Activated CD8-positive, alpha-beta memory T cell treated with anti-CD3 and anti-CD28 coated beads for 1 hour (primary cell): ENCODE measurements at regions not wholly inside any gene's neighbourhood (a gene's known extent, or its start where the extent isn't known, plus 50 kb on each side); places are given as distances from the start of the nearest gene placed in this dataset.
"Not testable (repeated sequence)": the region's sequence is repeated elsewhere in the genome, so short reads cannot be mapped to it uniquely, and the experiment has no call there.

Experiments
- DNase-seq, 2 donors: peaks; one replicate each; pipeline ENCODE4 v3.0.0-alpha.2; 2020; ENCODE audit warnings: low read depth in 1 of 2; ENCODE audit errors: extremely low read depth in 1 of 2

DNA sequence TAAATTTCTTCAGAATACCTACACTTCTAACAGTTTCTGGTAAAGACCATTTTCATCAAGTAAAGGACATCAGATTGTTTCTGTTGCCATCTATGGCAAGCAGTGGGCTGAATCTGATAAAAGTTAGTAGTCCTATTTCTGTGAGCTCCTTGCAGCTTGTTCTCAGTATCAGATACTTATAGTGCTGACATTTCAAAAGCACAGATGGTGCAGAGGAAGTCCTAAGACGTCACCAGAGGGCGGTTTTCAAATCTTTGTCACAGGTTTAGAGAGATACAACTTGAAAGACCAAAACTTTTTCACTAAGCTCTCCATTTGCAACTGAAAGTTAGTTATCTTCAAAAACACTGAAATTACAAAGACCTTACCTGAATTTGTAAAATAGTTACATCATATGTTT lies 719.8 kb downstream of the SLITRK1 start:
- no peak for DNase-seq

DNA sequence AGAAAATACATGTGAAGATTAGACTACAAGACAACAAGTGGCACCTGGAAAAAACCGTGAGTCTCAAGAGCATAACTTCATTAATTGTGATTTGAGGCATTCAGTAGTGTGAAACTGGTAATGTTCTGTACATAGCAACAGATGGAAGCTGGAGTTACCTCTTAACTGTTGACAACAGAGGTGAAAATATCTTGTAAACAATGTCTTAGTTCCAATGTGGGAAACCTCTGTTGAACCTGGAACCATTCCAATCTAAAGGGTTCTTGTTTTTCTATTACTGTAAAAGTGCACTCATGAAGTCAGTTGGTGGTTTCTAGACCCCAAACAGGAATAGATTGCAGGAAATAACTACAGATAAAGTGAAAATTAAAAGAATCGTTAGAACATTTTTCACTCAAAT lies 728.4 kb downstream of the SLITRK1 start:
- no peak for DNase-seq

DNA sequence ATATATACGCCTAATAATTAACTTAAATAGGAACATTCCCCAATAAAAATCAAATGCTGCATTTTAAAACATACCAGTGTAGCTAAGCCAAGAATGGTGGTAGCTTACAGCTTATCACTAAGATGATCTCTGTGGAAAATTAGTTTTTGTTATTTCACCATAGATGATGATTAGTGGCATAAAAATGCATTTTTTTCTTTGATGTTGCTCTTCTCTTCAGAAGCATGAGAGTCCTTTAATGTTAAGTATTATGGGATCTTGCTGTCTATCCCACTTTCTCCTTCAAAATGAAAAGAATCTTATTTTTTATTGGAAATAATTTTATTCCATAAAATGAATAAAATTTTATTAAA lies 731.0 kb downstream of the SLITRK1 start:
- no peak for DNase-seq

DNA sequence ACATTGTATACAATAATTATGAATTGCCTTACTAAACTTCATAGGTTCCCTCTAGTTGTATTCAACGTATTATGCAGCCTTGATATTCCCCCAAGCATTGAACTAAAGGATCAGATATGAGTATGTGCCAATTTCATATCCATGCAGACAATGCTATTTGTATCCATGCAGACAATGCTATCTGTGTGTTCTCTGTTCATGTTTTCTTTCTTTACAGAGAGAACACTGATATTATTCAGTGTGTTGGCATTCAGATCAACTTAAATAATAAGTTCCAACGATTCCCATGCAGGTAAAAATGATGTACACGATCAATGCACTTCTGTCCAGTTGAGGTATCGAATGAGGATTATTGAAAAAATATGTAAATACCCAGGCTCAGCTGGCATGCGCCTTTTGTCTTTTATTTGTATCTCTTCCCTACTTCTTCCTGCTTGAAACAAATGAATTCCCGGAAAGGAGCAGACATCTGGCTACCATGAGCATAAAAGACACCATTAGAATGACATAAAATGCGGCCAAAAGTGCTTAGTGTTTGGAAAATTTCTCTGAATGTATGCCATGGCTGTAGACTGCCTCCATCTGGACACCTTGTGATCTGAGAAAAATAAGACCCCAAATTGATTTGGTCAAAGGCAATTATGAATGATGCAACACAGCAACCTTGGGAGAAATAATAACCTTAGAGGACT lies 731.5 kb downstream of the SLITRK1 start:
- DNase-seq = no peak

DNA sequence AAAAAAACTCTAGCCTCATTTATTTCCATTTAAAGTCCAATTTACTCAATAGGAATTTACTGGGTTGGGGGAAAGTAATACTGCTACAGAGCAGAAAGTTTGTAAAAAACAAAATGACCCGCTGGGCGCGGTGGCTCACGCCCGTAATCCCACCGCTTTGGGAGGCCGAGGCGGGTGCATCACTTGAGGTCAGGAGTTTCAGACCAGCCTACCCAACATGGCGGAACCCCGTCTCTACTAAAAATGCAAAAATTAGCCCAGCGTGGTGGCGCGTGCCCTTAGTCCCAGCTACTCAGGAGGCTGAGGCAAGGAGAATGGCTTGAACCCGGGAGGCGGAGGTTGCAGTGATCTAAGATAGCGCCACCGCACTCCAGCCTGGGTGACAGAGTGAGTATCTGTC lies 745.6 kb downstream of the SLITRK1 start:
- DNase-seq = no peak

DNA sequence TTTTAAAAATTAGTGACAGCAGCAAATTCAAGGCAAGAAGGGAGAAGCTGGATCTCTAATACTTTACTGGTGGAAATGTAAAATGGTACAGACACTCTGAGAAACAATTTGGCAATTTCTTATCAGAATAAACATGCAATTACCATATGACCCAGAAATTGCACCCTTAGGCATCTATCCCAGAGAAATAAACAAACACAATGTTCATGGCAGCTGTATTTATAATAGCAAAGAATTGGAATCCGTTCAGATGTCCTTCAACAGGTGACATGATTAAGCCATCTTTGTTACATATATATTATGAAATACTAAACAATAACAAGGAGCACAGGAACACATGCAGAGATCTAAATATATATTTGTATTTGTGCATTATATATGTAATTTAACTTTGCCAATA lies 756.5 kb downstream of the SLITRK1 start:
- no peak for DNase-seq

DNA sequence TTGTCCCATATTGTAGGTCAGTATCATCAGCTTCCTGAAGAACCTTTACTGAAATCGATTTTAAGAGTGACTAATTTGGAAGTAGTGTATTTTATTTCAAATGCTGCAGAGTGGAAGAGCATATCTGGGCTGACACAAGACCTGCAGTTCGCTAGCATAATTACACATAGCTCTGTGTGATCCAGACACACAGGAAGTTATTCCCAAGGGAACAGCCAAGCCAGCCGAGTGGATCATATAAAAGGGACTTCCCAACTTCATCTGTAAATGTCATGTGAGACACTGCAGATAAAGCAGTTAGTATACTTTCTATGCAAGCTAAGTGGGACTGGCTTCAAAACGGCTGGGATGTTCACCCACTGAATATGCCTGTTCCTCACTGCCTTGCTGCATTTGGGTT lies 760.4 kb downstream of the SLITRK1 start:
- DNase-seq = no peak

DNA sequence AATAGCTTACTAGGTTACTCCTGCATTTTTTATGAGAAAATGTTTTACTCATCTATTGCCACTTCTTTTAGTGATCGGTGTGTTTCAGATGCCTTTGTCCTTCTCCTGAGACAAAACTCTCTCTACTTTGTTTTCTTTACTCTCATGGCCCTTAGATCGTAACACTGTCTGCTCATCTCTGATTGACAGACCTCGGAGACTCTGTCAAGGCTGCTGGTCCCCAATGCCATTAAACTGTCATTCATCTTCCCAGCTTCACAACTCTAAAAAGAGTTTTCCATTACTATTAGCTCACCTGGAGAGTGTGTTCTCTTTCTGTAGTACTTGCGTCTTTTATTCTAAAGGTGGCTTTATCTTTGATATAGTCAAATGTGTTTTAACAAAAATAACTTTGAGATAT lies 765.2 kb downstream of the SLITRK1 start:
- no peak for DNase-seq

DNA sequence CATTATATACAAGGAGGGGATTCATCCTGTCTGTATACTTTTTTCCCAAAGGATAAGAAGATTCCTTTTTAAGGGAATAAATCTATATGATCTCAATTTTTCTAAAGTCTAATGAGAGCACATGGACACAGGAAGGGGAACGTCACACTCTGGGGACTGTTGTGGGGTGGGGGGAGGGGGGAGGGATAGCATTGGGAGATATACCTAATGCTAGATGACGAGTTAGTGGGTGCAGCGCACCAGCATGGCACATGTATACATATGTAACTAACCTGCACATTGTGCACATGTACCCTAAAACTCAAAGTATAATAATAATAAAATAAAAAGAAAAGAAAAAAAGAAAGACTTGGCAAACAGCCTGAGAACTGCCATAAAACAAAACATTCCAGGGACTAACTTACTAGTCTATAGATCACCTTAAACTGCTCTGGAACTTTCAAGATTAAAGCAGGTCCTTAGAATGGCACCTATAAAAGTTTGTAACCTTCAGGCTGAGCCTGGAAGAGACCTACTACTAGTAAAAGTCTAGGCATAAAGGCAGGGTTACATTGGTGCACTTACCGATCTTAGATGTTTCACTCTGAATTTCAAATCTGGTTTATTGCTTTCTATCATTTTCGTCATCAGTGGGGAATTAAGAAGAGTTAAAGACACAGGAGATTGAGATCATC lies 780.6 kb downstream of the SLITRK1 start:
- DNase-seq = not testable (repeated sequence)

DNA sequence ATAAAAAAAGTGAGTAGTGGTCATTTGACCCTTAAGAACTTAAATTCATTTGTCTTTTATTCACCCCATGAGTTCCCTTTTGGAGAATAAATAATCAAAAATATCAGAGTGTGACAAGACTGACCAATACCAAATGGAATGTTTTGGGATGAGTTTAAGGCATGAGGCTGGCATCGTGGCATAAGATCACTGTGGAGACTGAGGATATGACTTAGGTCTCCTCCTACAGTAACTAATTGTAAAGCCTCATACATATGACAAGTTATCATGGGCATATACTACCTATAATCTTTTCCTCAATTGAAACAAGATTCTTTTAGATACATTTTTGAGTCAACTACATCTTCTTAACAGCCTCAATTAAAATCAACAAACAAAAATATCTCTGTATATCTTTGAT lies 782.0 kb downstream of the SLITRK1 start:
- DNase-seq = no peak

DNA sequence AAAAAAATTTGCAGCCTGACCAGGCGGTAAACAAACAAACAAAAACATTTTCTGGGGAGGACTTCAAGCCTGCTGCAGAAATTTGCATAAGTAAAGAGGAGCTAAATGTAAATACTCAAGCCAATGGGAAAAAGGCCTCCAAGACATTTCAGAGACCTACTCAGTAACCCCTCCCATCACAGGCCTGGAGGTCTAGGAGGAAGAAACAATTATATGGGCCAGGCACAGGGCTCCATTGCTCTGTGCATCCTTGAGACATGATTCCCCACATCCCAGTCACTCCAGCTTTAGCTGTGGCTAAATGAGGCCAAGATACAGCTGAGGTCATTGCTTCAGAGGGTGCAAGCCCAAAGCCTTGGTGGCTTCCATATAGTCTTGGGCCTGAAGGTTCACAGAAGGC lies 793.4 kb downstream of the SLITRK1 start:
- no peak for DNase-seq

DNA sequence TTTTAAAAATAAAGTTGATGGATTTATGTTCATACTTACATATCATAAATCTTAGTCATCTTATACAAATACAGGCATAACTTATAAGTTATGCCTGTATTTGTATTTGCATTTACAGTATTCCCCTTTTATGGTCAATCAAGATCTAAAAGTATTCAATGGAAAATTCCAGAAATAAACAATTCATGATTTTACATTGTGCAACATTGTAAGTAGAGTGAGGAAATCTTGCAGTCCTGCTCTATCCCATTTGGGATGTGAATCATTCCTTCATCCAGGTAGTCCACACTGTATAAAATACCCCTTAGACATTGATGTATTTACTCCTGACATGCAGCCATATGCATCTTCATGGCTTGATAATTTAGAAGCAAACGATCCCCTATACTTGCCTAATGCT lies 795.3 kb downstream of the SLITRK1 start:
- no peak for DNase-seq

DNA sequence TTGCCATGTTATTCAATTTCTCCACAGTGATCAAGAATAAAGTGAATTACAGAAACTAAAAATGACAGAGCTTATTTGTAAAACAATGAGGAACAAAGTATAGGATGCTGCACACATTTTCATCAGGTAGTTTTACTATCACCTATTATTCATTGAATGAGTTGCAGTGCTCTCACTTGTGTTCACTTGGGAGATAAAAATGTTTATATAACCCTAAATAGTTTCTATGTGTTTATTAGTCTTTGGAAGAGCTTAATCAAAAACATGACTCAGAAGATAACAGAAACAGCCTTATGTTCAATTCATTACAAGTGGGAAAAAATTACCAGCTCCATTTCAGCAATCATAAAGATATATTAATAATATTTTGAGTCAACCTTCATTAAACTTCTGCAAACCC lies 796.2 kb downstream of the SLITRK1 start:
- DNase-seq = no peak

DNA sequence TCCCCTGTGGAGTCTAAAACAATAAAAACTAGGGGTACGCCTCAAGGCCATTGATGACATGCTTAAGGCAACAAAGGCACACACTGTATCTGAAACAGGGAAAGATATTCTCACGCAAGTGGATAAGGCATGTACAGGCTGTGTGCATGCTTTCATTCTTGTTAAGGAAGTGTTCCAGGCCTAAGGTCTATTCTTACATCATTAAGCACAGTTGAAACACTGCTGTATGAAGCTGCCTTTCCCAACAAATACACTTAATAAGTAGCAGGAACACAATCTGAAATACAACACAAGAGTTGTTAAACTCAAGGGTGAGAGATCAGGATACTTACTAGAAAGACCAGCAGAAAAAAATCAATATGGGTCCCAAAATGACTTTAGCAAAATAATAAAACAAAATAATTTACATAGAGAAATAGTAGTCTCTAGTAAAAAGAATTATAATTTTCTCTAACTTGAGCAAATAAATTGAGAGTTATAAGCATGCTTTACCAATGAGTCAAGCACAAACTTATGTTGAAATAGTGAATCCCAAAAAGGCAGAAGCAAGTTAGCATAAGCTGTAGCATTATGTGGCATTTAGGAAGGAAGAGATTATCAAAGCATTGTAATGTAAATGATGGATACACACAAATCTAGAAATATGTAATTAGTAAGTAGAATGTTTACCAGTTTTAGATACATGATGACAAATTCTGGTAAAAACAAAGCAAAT lies 796.9 kb downstream of the SLITRK1 start:
- no peak for DNase-seq

DNA sequence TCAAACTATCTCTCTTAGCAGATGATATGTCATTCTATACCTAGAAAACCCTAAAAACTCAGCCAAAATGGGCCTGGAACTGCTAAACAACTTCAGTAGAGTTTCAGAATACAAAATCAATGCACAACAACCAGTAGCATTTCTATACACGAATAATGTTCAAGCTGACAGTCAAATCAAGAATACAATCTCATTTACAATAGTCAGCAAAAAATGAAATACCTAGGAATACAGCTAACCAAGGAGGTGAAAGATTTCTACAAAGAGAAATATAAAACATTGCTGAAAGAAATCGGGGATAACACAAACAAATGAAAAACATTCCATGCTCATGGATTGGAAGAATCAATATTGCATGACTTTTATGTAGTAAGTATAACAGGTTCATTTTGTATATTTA lies 804.8 kb downstream of the SLITRK1 start:
- DNase-seq = no peak

DNA sequence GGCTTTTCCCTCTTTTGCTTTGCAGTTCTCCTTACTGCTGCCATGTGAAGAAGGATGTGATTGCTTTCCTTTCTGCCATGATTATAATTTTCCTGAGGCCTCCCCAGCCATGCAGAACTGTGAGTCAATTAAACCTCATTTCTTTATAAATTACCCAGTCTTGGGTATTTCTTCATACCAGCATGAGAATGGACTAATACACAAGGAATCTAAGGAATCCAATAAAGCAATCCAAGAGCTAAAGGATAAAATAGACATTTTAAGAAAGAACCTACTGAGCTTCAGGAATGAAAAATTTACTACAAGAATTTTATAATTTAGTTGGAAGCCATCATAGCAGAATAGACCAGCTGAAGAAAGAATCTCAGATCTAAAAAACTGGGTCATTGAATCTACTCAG lies 808.3 kb downstream of the SLITRK1 start:
- DNase-seq = not testable (repeated sequence)

DNA sequence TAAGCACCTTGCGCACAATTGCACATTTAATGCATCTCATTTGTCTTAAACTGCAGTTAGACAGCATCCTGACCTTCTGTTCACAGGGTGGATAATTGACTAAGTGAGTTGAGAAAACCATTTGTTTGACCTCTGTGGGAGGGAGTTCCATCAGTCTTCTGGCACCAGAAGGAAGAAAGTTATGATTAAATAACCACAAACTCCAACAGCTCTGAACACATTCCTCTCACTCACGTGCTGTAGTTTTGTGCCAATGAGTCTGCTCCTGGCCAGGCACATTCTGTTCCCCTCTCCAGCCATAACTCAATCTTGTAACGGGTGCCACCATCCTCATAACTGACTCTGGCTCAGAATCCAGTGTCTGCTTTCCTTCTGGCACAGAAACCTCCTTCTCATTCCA lies 817.2 kb downstream of the SLITRK1 start:
- DNase-seq = no peak

DNA sequence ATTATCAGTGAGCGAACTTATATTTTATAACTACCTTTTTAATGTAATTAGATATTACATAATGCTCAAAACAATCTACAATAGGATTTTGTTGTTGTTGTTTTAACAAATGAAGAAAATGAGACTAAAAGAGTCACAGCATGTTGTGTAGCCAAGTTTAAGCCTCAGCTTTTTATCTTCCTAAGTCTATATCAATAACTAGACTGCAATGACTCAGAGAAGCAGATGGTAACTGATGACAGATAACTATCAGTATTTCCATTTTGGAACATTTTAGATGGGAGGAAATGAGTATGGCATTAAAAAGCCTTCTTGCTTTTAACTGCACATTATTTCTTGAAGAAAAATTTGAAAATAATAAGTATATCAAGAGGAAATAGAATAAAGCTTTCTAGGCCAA lies 825.2 kb downstream of the SLITRK1 start:
- no peak for DNase-seq

DNA sequence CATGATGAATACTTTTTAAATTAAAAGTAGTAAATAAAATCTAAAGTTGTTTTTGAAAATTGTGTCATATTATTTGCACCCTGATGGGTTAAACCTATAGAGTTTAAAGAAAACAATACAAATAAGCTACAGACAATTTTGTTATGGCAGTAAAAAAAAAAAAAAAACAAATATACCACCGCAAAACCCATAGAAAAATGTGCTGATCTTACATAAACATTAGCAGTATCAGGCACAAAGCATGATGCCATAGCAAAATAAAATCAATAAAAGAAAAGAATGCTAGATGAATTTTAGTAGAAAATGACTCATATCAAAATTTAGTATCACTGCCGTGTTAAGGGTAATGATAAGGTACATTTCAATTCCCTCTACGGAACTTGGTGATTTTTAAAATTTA lies 826.0 kb downstream of the SLITRK1 start:
- DNase-seq = no peak

DNA sequence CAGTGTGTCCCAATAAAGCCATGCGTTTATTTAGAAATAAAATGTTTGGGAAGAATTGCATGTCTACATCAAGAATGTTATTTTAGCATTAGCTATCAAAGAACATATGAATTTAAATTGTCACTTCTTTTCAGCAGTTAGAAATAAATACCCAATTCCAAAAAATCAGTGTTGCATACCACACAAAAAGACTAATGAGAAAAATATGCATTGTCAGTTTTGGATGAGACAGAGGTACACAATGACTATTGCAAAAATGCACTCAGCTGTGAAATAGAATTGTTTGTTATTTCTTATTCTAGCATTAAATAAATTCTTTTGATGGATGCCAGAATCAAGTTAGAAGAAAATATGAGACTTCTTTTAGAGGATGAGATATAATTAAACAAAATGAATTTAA lies 833.9 kb downstream of the SLITRK1 start:
- DNase-seq = no peak

DNA sequence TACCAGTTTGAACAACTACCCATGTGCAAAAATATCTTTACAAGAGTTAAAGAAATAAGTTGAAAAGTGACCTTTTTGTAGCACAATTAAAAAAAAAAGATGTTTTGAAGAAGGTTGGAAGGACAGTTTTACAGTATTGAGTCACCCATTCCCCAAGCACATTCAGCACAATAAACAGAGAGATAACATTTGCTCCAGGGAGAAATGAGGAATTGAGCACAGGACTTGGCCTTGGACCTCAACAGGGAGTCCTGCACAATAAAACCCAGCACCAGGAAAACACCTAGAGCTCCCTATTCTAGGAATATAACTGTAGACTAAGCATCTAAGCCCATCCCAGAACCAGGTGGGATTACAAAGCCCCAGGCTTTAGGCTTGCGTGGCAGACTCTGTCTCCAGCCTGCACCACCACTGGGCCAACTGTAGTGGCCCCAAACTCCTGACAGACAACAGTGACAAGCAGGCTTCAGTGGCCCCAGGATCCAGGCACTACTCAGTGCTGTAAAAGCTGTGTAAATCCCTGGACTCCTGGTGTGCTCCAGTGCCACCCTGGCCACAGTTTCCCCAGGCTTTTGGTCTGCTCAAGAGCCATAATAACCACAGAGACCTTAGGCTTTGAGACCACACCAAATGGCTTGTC lies 857.2 kb downstream of the SLITRK1 start:
- DNase-seq = no peak

DNA sequence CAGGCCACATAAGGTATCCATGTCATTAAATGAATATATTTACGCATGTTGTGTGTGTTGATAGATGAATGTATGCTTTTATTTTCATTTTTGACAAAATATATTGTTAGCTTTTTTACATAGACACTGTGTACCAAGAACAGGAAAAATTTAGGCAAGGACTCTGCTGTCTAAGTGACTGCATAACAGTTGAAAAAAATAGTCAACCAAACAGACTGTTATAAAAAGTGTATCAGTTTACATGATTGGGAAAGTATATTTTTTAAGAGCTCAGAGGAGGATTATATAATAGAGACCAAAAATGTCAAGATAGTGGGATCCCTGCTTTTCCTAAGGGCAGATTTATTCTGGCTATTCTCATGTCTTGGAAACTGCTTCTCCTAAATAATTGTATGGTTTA lies 858.0 kb downstream of the SLITRK1 start:
- DNase-seq = no peak
